H1 (cell line): ENCODE measurements at regions not wholly inside any gene's neighbourhood (a gene's known extent, or its start where the extent isn't known, plus 50 kb on each side); places are given as distances from the start of the nearest gene placed in this dataset.

Source experiments
- RNF2 ChIP-seq: fragments of 200-900, 300-1000 bp; sonication (generic); IDR thresholded peaks from 2 replicates; pipeline ENCODE4 v1.7.1; 2016; ENCODE audit warnings: borderline replicate concordance, low read depth, mild to moderate bottlenecking, antibody characterized with exemption, low read length; ENCODE audit not compliant: poor library complexity, severe bottlenecking; ENCODE audit errors: missing control alignments
- TF ChIP-seq, protein P1 (sequence below): IDR thresholded peaks from 2 replicates; pipeline ENCODE4 v1.6.1; 2011; ENCODE audit warnings: low read depth, mild to moderate bottlenecking, low read length; ENCODE audit not compliant: insufficient read depth

DNA sequence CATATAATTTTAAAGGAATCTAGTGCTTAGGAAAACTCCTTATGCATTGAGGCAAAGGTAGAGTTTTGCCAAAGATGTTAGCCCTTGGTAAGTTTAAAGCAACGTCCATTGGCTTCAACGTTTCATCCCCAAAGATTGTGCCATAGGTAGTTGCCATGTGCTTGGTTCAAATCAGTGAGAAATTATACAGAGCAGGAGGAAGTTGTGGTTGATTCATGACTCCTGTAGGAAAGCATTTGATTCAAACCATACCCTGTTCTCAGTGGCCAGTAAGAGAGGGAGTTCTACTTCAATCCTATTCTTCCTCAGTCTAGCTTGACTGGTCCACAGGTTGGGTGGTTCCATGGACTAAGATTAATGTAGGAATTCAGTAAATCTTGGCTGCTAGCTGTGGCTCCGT is 535.6 kb downstream of the QKI start (continued):
- TF ChIP-seq, protein P1, sequence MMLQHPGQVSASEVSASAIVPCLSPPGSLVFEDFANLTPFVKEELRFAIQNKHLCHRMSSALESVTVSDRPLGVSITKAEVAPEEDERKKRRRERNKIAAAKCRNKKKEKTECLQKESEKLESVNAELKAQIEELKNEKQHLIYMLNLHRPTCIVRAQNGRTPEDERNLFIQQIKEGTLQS, result no peak
- no peak for TF ChIP-seq RNF2
